ENCODE measurements at regions not wholly inside any gene's neighbourhood (a gene's known extent, or its start where the extent isn't known, plus 50 kb on each side); places are given as distances from the start of the nearest gene placed in this dataset.

DNA sequence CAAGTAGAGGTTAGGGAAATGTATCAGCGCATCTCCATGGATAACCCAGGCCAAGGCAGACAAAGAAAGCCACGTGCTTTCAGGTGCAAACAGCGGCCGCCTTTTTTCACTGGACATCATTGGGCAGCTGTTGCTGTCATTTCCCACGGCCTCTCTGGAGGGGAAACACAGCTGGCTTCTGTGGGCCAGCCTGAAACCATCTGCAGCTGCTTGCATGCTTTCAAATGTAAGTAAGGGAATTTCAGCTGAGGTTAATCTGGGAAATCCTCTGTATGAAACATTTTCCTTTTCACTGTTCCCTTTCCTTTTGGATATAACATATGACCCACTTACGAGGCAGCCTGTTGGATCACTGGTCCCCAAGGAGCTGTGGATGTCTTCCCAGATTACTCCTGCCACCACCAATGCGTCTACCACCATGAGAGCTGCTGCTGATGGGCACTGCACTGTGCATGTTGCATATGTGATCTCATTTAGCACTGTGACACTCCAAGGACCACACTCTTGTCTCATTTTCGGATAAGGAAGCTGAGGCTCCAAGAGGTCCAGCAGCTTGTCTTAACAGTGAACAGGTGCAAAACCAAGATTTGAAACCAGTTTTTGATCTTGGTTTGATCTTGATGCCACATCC, 106.3 kb downstream of the C9orf152 start:
- whole genome bisulfite sequencing, 2 experiments, result 78 to 81% methylated on average over 8 of the region's 8 CpGs
- Histone ChIP-seq H3K27ac (ENCODE audit: insufficient read depth, low read depth, low read length, poor library complexity, severe bottlenecking) (no peak overlapping the region), H3K9me3 (ENCODE audit: control insufficient read depth, low read length) (no peaks in the 10 kb centered on the region), H3K4me3 (ENCODE audit: insufficient read depth, low read depth, low read length) (no peak overlapping the region), H3K4me1 (ENCODE audit: control insufficient read depth, insufficient read depth, low read length) (peaks cover 17% of the 10 kb centered on the region), H3K36me3 (ENCODE audit: control insufficient read depth, insufficient read depth, low read length) (no peaks in the 10 kb centered on the region), H3K27me3 (ENCODE audit: control insufficient read depth, insufficient read depth, low read length, poor library complexity, severe bottlenecking) (no peaks in the 10 kb centered on the region)

- Histone ChIP-seq H3K36me3 (ENCODE audit: control insufficient read depth, insufficient read depth, low read length) (no peaks in the 10 kb centered on the region), H3K27ac (ENCODE audit: insufficient read depth, low read depth, low read length, poor library complexity, severe bottlenecking) (no peak overlapping the region), H3K9me3 (ENCODE audit: control insufficient read depth, low read length) (no peaks in the 10 kb centered on the region), H3K4me3 (ENCODE audit: insufficient read depth, low read depth, low read length) (no peak overlapping the region), H3K27me3 (ENCODE audit: control insufficient read depth, insufficient read depth, low read length, poor library complexity, severe bottlenecking) (no peaks in the 10 kb centered on the region), H3K4me1 (ENCODE audit: control insufficient read depth, insufficient read depth, low read length) (peaks cover 18% of the 10 kb centered on the region)
- 85 to 93% methylated on average over 2 of the region's 2 CpGs for WGBS, 2 experiments
Measured at GRCh38 chr9:110103257-110103656, 104.7 kb downstream of the C9orf152 start.

DNA sequence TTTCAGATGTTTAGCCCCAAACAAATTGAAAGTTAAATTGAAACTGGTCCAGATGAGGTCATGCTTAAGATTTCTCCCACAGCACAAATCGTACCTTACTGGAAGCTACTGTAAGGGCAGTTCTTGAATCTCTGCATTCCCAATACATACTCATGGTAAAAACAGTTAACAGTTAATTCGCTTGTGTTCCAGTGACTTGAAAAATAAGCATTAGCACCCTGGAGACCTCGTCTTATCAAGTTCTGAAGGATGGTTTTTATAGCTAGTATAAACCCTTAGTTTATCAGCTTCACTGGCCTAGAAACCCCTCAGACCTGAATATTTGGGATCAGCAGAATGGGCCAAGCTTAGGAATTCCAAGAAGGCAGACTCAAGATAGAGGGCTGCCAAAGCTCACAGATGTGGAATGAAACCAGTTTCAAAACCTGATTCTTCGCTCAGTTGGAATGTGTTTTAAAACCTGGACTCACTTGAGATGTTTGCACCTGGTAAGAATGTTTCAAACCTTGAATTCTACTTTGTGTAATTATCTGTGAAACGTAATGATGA, 103.6 kb downstream of the C9orf152 start:
- Histone ChIP-seq H3K4me1 (ENCODE audit: control insufficient read depth, insufficient read depth, low read length) (peaks cover 18% of the 10 kb centered on the region), H3K27ac (ENCODE audit: insufficient read depth, low read depth, low read length, poor library complexity, severe bottlenecking) (no peak overlapping the region), H3K27me3 (ENCODE audit: control insufficient read depth, insufficient read depth, low read length, poor library complexity, severe bottlenecking) (no peaks in the 10 kb centered on the region), H3K36me3 (ENCODE audit: control insufficient read depth, insufficient read depth, low read length) (no peaks in the 10 kb centered on the region), H3K9me3 (ENCODE audit: control insufficient read depth, low read length) (no peaks in the 10 kb centered on the region), H3K4me3 (ENCODE audit: insufficient read depth, low read depth, low read length) (no peak overlapping the region)
- WGBS, 2 experiments, result 94 to 96% methylated on average over 5 of the region's 5 CpGs

DNA sequence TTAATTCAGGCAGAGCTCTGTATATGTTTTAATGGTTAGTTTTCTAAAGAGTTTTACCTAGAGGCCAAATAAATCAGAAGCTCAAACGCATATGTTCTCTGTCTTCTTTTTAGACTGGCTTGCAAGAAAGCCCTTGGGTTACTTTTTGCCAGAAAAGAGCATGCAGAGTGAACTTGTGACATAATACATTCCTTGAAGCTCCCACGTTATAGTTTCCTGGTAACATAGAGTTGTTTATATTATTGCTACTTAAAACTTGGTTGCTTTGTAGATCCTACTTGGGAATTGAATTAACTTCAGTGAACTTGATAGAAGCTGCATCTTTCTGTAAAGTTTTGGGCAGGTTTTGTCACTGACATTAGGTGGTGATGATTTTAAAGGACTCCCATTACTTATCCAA, 102.9 kb downstream of the C9orf152 start:
- no peak overlapping the region for H3K27ac ChIP-seq (ENCODE audit: insufficient read depth, low read depth, low read length, poor library complexity, severe bottlenecking)
- WGBS, 2 experiments, result 94% methylated on average over 2 of the region's 2 CpGs

GRCh38 chr9:110106661-110107060, 101.3 kb downstream of the C9orf152 start:
- Histone ChIP-seq H3K27ac (ENCODE audit: insufficient read depth, low read depth, low read length, poor library complexity, severe bottlenecking) (no peak overlapping the region), H3K4me3 (ENCODE audit: insufficient read depth, low read depth, low read length) (no peak overlapping the region)
- WGBS, 2 experiments, result 56 to 72% methylated on average over 2 of the region's 2 CpGs

More for the DNA sequence above, 102.9 kb downstream of the C9orf152 start:
- H3K27me3 ChIP-seq (ENCODE audit: control insufficient read depth, insufficient read depth, low read length, poor library complexity, severe bottlenecking), result no peaks in the 10 kb centered on the region
- peaks cover 21% of the 10 kb centered on the region for H3K4me1 ChIP-seq (ENCODE audit: control insufficient read depth, insufficient read depth, low read length)
- no peaks in the 10 kb centered on the region for H3K9me3 ChIP-seq (ENCODE audit: control insufficient read depth, low read length)
- H3K4me3 ChIP-seq (ENCODE audit: insufficient read depth, low read depth, low read length), result no peak overlapping the region
- no peaks in the 10 kb centered on the region for H3K36me3 ChIP-seq (ENCODE audit: control insufficient read depth, insufficient read depth, low read length)

GRCh38 chr9:110109333-110110092, 98.4 kb downstream of the C9orf152 start:
- Histone ChIP-seq H3K27ac (ENCODE audit: insufficient read depth, low read depth, low read length, poor library complexity, severe bottlenecking) (no peak overlapping the region), H3K4me3 (ENCODE audit: insufficient read depth, low read depth, low read length) (no peak overlapping the region), H3K4me1 (ENCODE audit: control insufficient read depth, insufficient read depth, low read length) (peaks cover 29% of the 10 kb centered on the region), H3K36me3 (ENCODE audit: control insufficient read depth, insufficient read depth, low read length) (no peaks in the 10 kb centered on the region), H3K27me3 (ENCODE audit: control insufficient read depth, insufficient read depth, low read length, poor library complexity, severe bottlenecking) (no peaks in the 10 kb centered on the region), H3K9me3 (ENCODE audit: control insufficient read depth, low read length) (no peaks in the 10 kb centered on the region)
- WGBS, 2 experiments, result 49 to 56% methylated on average over 7 of the region's 7 CpGs

More at GRCh38 chr9:110106661-110107060, 101.3 kb downstream of the C9orf152 start:
- no peaks in the 10 kb centered on the region for H3K27me3 ChIP-seq (ENCODE audit: control insufficient read depth, insufficient read depth, low read length, poor library complexity, severe bottlenecking)
- H3K36me3 ChIP-seq (ENCODE audit: control insufficient read depth, insufficient read depth, low read length), result no peaks in the 10 kb centered on the region
- H3K4me1 ChIP-seq (ENCODE audit: control insufficient read depth, insufficient read depth, low read length), result peaks cover 26% of the 10 kb centered on the region
- no peaks in the 10 kb centered on the region for H3K9me3 ChIP-seq (ENCODE audit: control insufficient read depth, low read length)

GRCh38 chr9:110110154-110110553, 97.8 kb downstream of the C9orf152 start:
- peaks cover 33% of the 10 kb centered on the region for H3K4me1 ChIP-seq (ENCODE audit: control insufficient read depth, insufficient read depth, low read length)
- WGBS, 2 experiments, result 86 to 96% methylated on average over 2 of the region's 2 CpGs

DNA sequence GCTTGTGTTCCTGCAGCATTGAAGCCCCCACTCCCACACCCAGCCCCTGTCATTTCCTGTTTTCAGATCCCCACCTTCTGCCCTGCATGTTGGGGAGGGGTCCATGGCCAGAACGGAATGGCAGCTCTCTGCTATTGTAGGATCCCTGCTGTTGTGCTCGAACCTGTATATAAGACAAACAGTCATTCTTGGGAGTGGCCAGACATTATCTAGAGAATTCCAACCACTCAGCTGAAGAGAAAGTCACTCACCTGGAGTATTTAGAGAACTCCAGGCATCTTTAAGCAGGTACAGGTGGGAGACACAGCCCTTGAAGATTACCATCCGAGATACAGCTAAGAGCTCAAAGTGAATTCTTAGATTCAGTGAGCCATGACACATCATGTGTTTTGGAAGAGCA, 96.1 kb downstream of the C9orf152 start:
- Histone ChIP-seq H3K36me3 (ENCODE audit: control insufficient read depth, insufficient read depth, low read length) (no peaks in the 10 kb centered on the region), H3K4me1 (ENCODE audit: control insufficient read depth, insufficient read depth, low read length) (peaks cover 33% of the 10 kb centered on the region), H3K4me3 (ENCODE audit: insufficient read depth, low read depth, low read length) (no peak overlapping the region), H3K27ac (ENCODE audit: insufficient read depth, low read depth, low read length, poor library complexity, severe bottlenecking) (no peak overlapping the region), H3K27me3 (ENCODE audit: control insufficient read depth, insufficient read depth, low read length, poor library complexity, severe bottlenecking) (no peaks in the 10 kb centered on the region), H3K9me3 (ENCODE audit: control insufficient read depth, low read length) (no peaks in the 10 kb centered on the region)
- 58 to 72% methylated on average over 3 of the region's 3 CpGs for WGBS, 2 experiments

More at GRCh38 chr9:110110154-110110553, 97.8 kb downstream of the C9orf152 start:
- no peaks in the 10 kb centered on the region for H3K36me3 ChIP-seq (ENCODE audit: control insufficient read depth, insufficient read depth, low read length)
- no peaks in the 10 kb centered on the region for H3K27me3 ChIP-seq (ENCODE audit: control insufficient read depth, insufficient read depth, low read length, poor library complexity, severe bottlenecking)
- H3K4me3 ChIP-seq (ENCODE audit: insufficient read depth, low read depth, low read length), result no peak overlapping the region
- H3K9me3 ChIP-seq (ENCODE audit: control insufficient read depth, low read length), result no peaks in the 10 kb centered on the region
- H3K27ac ChIP-seq (ENCODE audit: insufficient read depth, low read depth, low read length, poor library complexity, severe bottlenecking), result no peak overlapping the region

DNA sequence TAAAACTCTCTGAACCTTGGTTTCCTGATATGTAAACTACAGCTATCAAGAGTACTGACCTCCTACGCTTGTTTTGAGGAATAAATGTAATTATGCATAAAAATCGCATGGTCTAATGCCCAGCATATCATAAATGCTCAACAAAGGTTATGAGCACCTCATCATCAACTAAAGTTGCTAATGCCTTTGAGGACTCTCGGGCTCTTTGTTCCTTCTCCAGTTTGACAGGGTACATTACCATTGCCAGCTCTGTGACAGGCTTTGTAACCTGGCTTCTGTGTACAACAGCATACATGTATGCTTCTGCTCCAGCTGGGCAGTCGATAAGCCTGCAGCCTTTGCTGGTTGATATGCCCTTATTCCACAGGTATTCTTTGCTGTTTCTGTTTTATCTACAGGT, 95.2 kb downstream of the C9orf152 start:
- H3K4me1 ChIP-seq (ENCODE audit: control insufficient read depth, insufficient read depth, low read length), result peaks cover 33% of the 10 kb centered on the region
- WGBS, 2 experiments, result 94 to 96% methylated on average over 4 of the region's 4 CpGs
- H3K27ac ChIP-seq (ENCODE audit: insufficient read depth, low read depth, low read length, poor library complexity, severe bottlenecking), result no peak overlapping the region
- no peaks in the 10 kb centered on the region for H3K27me3 ChIP-seq (ENCODE audit: control insufficient read depth, insufficient read depth, low read length, poor library complexity, severe bottlenecking)
- H3K9me3 ChIP-seq (ENCODE audit: control insufficient read depth, low read length), result no peaks in the 10 kb centered on the region
- no peak overlapping the region for H3K4me3 ChIP-seq (ENCODE audit: insufficient read depth, low read depth, low read length)
- H3K36me3 ChIP-seq (ENCODE audit: control insufficient read depth, insufficient read depth, low read length), result no peaks in the 10 kb centered on the region

- H3K27ac ChIP-seq (ENCODE audit: insufficient read depth, low read depth, low read length, poor library complexity, severe bottlenecking), result no peak overlapping the region
- H3K4me1 ChIP-seq (ENCODE audit: control insufficient read depth, insufficient read depth, low read length), result peaks cover 33% of the 10 kb centered on the region
- no peaks in the 10 kb centered on the region for H3K36me3 ChIP-seq (ENCODE audit: control insufficient read depth, insufficient read depth, low read length)
- no peaks in the 10 kb centered on the region for H3K9me3 ChIP-seq (ENCODE audit: control insufficient read depth, low read length)
- WGBS, 2 experiments, result 56 to 62% methylated on average over 9 to 10 of the region's 10 CpGs
- H3K4me3 ChIP-seq (ENCODE audit: insufficient read depth, low read depth, low read length), result no peak overlapping the region
- no peaks in the 10 kb centered on the region for H3K27me3 ChIP-seq (ENCODE audit: control insufficient read depth, insufficient read depth, low read length, poor library complexity, severe bottlenecking)
Measured at GRCh38 chr9:110114086-110114858, 93.7 kb downstream of the C9orf152 start.

All from ectodermal cell (in vitro differentiated cells).